HG02870 (cell line): ENCODE measurements at regions not wholly inside any gene's neighbourhood (a gene's known extent, or its start where the extent isn't known, plus 50 kb on each side); places are given as distances from the start of the nearest gene placed in this dataset.
"Not testable (repeated sequence)": the region's sequence is repeated elsewhere in the genome, so short reads cannot be mapped to it uniquely, and the experiment has no call there.

Experiments used
- ATAC-seq: cut with Tn5 transposase; IDR thresholded peaks from one replicate; pipeline ENCODE4 v1.9.1; 2021; ENCODE audit warnings: mild to moderate bottlenecking, moderate library complexity; ENCODE audit not compliant: unreplicated experiment

DNA sequence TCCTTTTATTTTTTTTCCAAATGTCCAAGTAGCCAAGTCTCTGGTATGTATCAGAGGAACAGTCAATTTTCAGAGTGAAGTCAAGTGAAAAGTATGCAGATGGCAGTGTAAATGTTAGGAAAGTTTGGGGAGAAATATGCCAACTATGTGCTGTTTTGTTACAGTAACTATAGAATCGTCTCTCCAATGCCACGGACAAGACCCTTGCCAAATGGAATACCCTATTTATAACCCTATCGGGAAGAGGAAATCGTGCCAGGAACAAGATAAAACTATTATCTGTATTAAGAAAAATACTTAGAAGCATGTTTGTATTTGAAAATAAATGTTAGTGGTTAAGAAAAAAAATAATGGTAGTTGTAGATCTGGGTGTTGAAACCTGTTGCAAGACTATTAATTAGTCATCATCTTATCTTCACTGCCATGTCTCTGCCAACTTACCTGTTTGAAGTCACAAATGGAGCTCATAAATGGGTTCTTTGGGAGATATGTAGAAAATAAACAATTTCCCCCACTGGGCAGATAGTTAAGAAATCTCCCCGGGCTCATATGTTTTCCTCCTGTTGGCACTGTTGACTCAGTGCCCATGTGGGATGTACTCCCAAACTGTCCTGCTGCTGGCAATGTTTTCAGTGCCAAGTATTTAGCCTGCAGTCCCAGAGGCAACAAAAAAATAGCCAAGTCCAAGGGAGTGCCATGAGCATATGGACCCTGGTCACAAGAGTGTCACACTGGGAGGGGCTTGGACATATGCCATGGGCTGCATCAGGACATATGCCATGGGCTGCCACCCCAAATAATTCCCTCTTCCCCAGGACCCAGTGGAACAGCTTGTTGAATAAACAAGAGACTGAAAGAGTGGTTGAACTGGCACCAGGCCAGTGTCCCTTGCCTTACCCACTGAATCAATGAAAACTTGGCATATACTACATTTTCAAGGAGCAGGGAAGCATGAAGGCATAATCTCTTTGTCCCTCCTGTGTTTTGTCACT, 366.9 kb downstream of the OSR1 start:
- no peak for ATAC-seq

DNA sequence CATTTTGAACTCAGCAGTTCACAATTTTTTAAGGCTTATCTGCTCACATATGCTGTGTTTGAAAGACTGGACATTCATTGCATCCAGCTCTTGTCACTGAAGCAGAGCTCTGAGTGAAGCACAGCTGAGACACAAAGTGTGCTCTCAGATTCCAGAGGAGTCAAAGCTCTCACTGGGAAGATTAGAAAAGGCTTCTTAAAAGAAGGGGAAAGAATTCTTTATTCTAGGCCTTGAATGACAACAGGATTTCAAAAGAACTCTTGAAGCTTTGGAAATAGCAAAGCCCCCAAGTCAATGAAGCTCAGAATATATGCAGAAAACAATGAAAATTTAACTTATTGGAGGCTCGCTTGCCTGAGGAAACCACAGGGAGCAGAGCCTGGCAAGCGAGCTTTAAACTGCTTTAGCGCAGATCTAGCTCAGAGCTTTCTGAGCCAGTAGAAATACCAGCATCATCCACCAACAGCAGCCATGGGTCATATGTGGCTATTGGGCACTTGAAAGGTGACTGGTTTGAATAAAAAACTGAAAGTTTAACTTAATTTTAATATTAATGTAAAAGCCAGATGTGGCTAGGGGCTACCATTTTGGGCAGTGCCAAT, 369.7 kb downstream of the OSR1 start:
- ATAC-seq: no peak

DNA sequence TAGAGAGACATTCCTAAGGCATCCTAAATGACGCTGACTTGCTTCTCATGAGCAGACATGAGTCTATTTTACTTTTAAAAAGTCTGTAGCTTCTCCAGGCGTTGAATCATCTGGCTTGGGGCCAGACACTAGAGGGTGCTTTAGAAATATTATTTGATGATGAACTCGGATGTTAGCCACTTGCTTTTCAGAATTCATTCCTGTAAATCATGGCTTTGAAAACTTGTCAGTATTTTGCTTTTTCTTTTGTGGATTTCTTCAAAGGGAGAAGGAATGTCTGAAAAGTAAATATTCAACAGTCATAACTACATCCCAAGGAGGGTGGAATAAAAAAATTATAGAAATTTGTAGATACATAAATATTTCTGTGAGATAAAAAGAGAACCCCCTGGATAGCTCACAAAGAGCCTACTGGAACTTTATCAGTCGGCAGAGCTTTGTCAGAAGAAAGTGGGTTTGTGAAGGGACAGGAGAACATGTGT, 370.8 kb downstream of the OSR1 start:
- no peak for ATAC-seq

GRCh38 chr2:18987016-18987415, 371.4 kb downstream of the OSR1 start:
- ATAC-seq: no peak

DNA sequence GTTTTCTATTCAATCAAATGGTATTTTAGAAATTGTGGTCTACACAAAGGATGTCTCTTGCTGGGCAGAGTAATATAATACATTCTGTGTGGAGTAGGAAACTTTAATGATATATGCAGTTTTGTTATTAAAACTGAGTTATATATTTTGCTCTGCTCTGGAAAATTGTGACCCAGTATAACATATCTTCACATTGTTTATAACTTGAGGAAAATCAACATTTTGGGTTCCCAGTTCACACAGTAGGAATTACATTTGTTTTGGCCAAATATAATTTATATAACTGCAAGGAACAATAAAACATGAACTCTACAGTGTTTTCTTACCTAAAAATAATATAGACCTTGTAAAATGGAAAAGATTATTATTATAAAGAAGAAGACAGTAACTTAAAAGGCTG, 372.4 kb downstream of the OSR1 start:
- ATAC-seq: no peak

DNA sequence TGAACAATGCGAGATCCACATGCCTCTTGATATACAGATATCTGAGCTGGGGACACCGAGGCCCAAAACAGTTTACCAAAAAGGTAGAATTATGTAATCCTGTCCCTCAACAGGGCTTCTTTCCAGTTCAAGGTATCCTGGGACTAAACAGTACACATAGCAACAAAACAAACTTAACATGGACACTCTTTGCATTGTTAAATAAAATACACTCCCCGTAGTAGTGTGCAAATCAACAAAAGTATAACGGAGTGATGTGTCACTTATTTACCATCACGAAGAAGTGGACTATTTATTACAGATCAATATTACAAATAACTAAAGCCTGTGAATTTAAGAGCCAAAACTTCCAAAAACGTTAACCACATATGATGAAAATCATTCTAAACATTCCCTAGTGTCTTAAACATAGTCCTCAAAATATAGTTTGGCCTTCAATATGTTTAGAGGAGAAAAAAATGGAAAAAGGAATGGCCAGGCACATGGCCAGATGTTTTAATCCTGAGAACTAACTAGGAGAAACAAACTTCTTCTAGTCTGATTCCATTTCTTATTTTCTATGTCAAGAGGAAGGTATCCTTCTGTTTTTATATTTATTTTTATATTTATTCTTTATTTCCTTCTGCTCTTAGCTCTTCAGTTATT, 377.5 kb downstream of the OSR1 start:
- ATAC-seq: no peak

GRCh38 chr2:18980104-18980785, 378.2 kb downstream of the OSR1 start:
- no peak for ATAC-seq

GRCh38 chr2:18977409-18977808, 381.0 kb downstream of the OSR1 start:
- no peak for ATAC-seq

DNA sequence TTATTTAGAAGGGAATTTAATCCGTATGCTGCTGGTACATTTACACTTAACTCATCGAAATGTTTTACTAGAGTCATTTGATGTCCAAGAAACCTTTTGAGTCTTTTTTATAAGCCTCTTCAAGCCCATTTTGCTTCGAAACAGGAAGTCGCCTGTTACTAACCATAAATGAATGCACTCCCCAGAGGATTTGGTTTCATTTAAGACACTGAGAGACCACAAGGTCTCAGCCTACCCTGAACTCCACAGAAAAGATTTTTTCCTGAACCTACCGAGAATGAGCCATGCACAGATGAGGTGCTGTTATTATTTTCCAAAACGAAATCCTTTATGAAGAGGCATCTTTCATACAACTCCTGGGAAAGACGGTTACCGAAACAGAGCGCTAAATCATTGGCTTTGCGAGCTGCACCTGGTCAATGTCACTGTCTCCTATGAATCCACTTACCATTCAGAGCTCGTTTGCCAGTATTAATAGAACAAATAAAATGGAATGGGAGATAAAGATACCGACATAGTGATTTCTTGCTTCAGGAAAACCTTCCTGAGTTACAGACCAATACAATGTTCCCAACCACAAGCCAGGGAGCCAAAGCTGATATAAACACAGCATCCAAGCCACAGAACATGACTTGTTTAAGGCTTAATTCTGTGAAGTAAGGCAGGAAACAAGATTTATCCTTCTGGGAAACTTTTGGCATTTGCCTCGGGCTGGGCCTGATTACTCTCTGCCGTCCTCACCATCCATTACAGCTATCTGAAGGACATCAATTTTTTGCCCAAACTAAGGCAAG, 382.1 kb downstream of the OSR1 start:
- ATAC-seq: peak; percentile 89

DNA sequence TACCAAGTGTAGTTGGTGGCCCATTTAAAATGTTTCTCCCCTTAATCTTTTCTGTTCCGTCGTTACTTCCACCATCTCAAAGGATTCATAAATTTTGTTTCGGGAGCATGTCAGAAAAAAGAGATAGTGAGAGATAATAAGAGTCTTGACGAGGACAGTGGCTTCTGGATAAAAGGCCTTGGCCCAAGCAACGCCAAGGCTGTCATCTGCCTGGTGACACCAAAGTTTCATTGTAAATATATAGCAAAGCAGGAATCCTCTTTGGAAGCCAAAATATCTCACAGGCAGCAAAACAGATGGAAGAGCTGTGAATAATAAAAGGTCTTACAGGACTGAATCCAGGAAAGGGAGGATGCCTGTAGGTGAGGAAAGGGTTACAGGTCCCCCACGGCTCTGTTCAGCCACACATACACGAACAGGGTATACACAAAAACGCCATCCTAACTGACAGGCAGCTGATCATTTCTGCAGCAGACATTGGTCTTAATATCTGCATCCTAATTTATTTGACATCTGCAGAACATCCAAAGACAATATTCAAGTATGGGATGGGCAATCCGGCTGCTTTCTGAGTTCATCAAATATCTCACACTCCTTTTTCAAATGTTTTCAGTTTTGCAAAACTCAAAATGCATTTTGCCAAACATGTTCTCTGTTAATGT, 382.8 kb downstream of the OSR1 start:
- no peak for ATAC-seq

GRCh38 chr2:18971628-18972027, 382.3 kb upstream of the NT5C1B start:
- no peak for ATAC-seq

DNA sequence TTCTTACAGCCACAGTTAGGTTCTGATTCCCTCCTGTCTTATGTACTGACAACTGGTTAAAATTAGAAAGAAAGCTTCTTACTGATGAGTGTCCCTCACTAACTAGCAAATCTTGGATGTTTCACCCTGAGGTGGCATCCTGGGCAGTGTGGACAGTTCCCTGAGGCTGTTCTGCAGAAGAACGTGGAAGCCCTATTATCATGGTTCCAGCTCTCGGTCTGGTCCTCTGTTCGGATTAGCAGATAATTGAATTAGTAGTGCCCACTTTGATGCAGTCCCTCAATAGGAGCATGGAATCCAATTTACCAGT, 381.7 kb upstream of the NT5C1B start:
- ATAC-seq: no peak

GRCh38 chr2:18966131-18966530, 376.8 kb upstream of the NT5C1B start:
- no peak for ATAC-seq

DNA sequence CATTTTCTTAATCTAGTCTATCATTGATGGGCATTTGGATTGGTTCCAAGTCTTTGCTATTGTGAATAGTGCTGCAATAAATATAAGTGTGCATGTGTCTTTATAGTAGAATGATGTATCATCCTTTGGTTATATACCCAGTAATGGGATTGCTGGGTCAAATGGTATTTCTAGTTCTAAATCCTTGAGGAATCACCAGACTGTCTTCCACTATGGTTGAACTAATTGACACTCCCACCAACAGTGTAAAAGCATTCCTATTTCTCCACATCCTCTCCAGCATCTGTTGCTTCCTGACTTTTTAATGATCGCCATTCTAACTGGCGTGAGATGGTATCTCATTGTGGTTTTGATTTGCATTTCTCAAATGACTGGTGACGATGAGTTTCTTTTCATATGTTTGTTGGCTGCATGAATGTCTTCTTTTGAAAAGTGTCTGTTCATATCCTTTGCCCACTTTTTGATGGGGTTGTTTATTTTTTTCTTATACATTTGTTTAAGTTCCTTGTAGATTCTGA, 374.4 kb upstream of the NT5C1B start:
- ATAC-seq: not testable (repeated sequence)

DNA sequence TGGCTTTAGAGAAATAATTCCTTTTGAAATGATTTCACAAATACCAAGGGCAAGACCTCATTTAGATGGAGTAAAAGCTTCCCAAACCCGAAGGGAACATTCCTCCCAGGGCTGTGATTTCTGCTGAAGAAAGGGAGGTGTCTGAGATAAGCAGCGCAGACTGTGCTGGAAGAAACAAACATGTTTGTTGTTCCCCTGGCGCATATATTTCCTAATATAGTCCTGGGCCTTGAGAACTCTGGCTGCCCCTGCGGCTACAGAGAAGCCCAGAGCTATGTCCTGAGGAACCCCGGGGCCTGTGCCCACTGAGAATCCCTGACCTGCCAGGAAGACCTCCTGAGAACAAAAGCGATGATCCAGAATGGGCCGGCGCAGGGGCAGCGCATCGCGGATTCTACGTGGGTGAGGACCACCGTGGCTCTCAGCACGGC, 372.6 kb upstream of the NT5C1B start:
- ATAC-seq: no peak

- no peak for ATAC-seq
Measured at GRCh38 chr2:18959952-18960717, 370.8 kb upstream of the NT5C1B start.

GRCh38 chr2:18959200-18959599, 369.8 kb upstream of the NT5C1B start:
- no peak for ATAC-seq

- ATAC-seq: no peak
Measured at GRCh38 chr2:18957909-18958308, 368.5 kb upstream of the NT5C1B start.

DNA sequence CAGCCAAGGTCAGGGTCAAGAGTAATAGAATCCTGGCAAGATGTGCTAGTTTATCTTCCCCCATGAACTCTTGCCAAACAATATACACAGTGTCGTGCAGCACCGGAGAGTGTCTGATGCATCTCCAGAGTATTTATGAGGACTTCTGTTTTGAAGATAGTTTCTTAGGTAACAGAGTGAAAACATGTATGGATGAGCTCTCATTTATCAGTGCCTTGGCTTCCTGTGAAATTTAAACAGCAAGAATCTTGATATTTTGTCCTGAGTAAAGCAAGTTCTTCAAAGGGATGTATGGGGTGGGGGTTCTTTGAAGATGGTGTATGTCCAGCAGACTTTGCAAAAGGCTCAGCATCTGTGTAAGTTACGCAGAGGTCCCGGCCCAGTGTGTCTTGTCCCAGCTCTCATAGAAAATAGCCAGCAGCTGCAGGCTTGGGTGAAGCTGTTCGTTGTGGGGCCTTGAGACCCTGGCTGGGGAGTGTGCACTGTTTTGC, 361.0 kb upstream of the NT5C1B start:
- no peak for ATAC-seq
